ENCODE measurements at regions not wholly inside any gene's neighbourhood (a gene's known extent, or its start where the extent isn't known, plus 50 kb on each side); places are given as distances from the start of the nearest gene placed in this dataset.

- TF ChIP-seq, protein P1, sequence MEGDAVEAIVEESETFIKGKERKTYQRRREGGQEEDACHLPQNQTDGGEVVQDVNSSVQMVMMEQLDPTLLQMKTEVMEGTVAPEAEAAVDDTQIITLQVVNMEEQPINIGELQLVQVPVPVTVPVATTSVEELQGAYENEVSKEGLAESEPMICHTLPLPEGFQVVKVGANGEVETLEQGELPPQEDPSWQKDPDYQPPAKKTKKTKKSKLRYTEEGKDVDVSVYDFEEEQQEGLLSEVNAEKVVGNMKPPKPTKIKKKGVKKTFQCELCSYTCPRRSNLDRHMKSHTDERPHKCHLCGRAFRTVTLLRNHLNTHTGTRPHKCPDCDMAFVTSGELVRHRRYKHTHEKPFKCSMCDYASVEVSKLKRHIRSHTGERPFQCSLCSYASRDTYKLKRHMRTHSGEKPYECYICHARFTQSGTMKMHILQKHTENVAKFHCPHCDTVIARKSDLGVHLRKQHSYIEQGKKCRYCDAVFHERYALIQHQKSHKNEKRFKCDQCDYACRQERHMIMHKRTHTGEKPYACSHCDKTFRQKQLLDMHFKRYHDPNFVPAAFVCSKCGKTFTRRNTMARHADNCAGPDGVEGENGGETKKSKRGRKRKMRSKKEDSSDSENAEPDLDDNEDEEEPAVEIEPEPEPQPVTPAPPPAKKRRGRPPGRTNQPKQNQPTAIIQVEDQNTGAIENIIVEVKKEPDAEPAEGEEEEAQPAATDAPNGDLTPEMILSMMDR (IDR thresholded peaks at IDR 0.05) = no peak
- TF ChIP-seq, protein P2, sequence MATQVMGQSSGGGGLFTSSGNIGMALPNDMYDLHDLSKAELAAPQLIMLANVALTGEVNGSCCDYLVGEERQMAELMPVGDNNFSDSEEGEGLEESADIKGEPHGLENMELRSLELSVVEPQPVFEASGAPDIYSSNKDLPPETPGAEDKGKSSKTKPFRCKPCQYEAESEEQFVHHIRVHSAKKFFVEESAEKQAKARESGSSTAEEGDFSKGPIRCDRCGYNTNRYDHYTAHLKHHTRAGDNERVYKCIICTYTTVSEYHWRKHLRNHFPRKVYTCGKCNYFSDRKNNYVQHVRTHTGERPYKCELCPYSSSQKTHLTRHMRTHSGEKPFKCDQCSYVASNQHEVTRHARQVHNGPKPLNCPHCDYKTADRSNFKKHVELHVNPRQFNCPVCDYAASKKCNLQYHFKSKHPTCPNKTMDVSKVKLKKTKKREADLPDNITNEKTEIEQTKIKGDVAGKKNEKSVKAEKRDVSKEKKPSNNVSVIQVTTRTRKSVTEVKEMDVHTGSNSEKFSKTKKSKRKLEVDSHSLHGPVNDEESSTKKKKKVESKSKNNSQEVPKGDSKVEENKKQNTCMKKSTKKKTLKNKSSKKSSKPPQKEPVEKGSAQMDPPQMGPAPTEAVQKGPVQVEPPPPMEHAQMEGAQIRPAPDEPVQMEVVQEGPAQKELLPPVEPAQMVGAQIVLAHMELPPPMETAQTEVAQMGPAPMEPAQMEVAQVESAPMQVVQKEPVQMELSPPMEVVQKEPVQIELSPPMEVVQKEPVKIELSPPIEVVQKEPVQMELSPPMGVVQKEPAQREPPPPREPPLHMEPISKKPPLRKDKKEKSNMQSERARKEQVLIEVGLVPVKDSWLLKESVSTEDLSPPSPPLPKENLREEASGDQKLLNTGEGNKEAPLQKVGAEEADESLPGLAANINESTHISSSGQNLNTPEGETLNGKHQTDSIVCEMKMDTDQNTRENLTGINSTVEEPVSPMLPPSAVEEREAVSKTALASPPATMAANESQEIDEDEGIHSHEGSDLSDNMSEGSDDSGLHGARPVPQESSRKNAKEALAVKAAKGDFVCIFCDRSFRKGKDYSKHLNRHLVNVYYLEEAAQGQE (IDR thresholded peaks at IDR 0.05; ENCODE audit: low read depth, low read length) = no peak
- no peak for TF ChIP-seq GABPA (IDR thresholded peaks at IDR 0.05; ENCODE audit: low read depth)
- TF ChIP-seq PBX3 (IDR thresholded peaks at IDR 0.05) = no peak
- no peak for TF ChIP-seq SMC3 (IDR thresholded peaks at IDR 0.05; ENCODE audit: low read depth, low read length)
- TF ChIP-seq, protein P3, sequence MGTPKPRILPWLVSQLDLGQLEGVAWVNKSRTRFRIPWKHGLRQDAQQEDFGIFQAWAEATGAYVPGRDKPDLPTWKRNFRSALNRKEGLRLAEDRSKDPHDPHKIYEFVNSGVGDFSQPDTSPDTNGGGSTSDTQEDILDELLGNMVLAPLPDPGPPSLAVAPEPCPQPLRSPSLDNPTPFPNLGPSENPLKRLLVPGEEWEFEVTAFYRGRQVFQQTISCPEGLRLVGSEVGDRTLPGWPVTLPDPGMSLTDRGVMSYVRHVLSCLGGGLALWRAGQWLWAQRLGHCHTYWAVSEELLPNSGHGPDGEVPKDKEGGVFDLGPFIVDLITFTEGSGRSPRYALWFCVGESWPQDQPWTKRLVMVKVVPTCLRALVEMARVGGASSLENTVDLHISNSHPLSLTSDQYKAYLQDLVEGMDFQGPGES (IDR thresholded peaks at IDR 0.05; ENCODE audit: low read depth, low read length) = no peak
- no peak for TF ChIP-seq POLR2AphosphoS5 (IDR thresholded peaks at IDR 0.05; ENCODE audit: low read depth, low read length)
- no peak for TF ChIP-seq ELF1 (IDR thresholded peaks at IDR 0.05)
- no peak for TF ChIP-seq MAX (IDR thresholded peaks at IDR 0.05; ENCODE audit: low read depth)
- no peak for TF ChIP-seq NRF1 (IDR thresholded peaks at IDR 0.05; ENCODE audit: low read depth, low read length)
Measured at GRCh38 chr2:106041150-106041549, 153.0 kb downstream of the UXS1 start.
